HG03064 (cell line): ENCODE measurements at regions not wholly inside any gene's neighbourhood (a gene's known extent, or its start where the extent isn't known, plus 50 kb on each side); places are given as distances from the start of the nearest gene placed in this dataset.

Experiments used
- ATAC-seq: cut with Tn5 transposase; IDR thresholded peaks from one replicate; pipeline ENCODE4 v1.9.1; 2021; ENCODE audit warnings: low read depth; ENCODE audit not compliant: unreplicated experiment

DNA sequence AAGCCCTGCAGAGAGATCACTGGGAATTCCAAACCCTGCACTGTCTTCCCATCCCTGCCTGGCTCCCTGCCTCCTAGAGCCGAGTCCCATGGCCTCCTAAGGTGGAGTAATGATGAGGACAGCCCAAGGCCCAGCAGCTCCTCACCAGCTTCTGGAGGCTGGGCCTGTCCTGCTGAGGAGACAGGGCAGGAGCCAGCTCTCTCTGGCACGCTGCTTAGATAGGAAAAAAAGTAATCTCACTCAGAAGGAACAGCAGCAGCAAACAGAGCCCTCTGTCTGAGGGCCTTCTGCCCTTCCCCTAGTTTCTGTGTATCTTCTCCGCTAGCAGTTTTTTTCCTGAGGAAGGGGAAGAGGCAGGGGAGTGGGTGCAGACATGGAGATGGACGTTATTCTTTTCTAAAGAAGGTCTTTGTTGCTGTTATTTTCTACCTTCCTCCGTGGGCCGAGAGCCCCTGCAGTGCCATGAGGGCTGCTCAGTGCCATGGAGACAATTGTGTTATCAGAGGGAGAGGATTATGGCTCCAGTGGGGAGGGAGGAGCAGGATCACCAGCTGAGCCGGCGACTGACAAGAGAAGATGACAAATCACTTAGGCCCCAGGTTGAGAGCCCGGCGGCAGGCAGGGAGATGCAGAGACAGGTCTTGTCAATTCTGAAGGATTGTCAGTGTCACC is 315.3 kb downstream of the BUD13 start:
- no peak for ATAC-seq

DNA sequence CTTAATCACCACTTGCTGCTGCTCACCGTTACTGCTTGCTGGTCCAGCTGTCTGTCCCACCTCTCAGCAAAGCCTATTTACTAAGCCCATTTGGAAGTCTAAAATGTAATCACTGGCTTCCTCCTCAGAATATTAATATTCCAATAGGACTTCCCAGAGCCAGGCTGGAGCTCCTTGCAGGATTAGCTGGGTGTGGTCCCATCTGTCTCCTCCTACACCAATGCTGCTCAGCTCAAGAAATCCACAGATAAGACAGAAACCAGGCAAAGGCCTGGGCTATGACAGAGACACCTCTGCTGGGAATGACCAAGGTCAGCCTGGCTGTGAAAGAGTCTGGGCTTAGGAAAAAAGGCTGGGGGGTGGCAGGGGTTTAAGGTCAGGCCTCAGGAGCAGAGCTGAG is 317.8 kb downstream of the BUD13 start:
- no peak for ATAC-seq

GRCh38 chr11:116454020-116454645 is 318.7 kb downstream of the BUD13 start:
- no peak for ATAC-seq

DNA sequence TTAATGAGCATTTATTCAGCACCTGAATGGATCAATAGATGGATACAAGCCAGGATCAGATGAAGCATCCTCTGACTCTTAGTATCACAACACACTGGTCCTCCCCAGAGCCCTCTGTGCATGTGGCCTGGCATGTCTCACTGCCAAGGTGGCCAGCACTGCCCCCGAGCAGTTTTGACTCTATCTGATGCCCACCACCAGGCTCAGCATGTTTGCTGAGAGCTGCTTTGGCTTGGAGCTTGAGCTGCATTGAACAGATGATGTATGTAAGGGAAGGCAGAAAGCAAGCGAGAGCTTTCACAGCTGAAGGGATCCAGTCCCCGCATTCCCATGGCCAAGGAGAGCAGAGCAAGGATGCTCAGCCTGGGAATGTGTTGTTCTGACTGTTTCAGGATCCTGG is 320.3 kb downstream of the BUD13 start:
- ATAC-seq: no peak

DNA sequence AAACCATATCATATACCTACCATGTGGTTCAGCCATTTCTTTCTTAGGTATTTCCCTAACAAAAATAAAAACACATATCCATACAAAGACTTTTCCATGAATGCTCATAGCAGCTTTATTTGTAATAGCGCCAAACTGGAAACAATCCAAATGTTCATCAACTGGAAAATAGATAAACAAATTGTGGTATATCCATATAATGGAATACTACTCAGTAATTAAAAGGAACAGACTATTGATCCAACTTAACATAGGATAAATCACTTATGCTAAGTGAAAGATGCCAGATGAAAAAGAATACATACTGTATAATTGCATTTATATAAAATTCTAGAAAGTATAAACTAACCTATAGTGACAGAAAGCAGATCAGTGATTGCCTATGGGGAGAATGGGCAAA is 323.3 kb downstream of the BUD13 start:
- no peak for ATAC-seq

GRCh38 chr11:116446048-116446941 is 326.5 kb downstream of the BUD13 start:
- no peak for ATAC-seq

DNA sequence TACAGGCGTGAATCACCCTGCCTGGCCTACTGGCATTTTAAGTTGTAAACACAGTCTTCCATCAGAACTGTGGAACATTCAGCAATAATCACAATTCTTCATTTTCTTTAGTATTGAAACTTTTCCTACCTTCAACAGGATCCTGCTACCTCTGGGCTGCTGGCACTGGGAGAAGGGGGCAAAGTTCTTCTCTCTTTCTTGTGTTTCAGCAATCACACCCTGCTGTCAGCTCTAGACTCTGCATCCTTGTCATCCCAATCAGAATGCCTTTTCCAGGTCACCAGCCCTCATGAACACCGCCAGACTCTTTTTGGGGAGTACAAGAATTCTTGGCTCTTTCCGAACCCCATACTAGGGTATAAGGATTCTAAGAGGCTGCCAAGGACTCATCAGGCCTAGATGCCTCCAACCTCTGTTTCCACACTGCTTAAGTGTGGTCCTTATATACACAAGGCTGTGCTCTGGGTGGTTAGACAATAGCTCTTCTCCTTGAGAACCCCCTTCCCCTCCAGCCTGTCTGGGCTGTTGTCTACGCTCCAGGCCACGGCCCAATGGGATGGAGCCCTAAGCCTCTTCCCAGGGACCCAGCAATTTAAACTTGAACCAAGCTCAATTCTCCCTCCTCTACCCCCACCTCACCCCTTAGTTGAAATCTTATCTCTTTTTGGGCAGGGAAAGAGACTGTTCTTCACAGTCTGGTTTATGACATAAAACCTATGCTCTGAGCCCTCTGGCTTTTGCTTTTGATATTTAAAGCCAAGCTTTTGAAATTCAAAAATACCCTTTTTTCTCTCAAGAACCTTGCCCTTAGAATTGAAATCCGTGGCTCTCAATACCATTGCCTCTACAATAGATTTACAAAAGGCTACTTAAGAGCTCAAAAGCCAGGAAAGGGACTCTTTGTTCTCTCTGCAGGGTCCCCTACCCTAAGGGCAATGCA is 327.4 kb downstream of the BUD13 start:
- ATAC-seq: no peak

DNA sequence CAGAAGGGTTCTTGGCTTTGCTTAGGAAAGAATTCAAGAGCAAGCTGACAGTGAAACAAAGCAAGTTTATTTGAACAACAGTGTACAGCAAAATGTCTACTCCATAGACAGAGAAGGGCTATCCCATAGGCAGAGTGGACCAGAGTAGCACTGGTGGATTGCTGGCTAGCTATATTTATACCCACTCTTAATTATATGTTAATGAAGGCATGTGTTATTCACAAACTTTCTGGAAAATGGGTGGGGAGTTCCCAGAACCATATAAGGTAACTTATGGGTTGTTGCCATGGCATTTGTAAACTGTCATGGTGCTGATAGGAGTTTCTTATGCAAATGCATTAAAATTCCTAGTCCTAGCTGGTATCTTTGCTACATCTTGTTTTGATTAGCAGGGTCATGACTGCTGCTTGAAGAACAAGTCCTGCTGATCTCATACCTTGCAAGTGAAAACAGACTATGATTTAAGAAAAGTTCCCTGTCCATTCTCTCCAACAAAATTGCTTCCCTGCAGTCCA is 330.5 kb downstream of the BUD13 start:
- no peak for ATAC-seq

DNA sequence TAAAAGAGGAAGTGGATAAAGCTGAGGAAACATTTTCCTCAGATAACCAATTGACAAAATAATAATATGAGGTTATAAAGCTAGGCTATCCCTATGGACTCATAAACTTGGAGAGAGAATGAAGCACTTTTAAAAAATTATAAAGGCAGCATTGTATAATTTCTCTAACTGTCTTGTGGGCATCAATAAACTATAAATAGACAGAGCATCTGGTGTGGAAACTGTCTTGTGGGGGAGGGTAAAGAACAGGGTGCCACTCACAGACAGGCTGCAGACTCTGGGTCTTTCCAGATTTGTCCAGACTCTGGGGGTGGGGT is 333.5 kb downstream of the BUD13 start:
- no peak for ATAC-seq

GRCh38 chr11:116438651-116439360 is 334.0 kb downstream of the BUD13 start:
- no peak for ATAC-seq

GRCh38 chr11:116434986-116435385 is 337.8 kb downstream of the BUD13 start:
- no peak for ATAC-seq

DNA sequence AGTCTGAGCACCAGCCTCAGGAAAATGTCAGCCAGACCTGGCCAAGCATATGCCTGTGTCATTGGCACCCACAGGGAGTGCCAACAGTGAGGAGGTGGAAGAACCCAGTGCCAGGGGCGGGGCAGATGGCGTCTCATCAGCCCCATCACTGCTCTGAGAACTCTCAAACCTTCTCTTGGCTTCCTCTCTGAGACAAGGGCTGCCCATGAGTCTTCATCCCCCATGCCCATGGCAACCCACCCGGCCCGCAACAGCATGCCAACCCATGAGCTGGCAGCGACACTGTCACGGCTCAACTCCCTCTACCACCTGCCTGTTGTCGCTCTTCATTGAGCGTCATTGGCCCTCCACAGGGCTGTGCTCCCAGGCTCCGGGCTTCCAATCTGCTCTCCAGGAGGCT is 340.5 kb downstream of the BUD13 start:
- no peak for ATAC-seq

GRCh38 chr11:116431842-116432241 is 340.9 kb downstream of the BUD13 start:
- ATAC-seq: no peak

- no peak for ATAC-seq
Measured at GRCh38 chr11:116428638-116428975, 344.2 kb downstream of the BUD13 start.

DNA sequence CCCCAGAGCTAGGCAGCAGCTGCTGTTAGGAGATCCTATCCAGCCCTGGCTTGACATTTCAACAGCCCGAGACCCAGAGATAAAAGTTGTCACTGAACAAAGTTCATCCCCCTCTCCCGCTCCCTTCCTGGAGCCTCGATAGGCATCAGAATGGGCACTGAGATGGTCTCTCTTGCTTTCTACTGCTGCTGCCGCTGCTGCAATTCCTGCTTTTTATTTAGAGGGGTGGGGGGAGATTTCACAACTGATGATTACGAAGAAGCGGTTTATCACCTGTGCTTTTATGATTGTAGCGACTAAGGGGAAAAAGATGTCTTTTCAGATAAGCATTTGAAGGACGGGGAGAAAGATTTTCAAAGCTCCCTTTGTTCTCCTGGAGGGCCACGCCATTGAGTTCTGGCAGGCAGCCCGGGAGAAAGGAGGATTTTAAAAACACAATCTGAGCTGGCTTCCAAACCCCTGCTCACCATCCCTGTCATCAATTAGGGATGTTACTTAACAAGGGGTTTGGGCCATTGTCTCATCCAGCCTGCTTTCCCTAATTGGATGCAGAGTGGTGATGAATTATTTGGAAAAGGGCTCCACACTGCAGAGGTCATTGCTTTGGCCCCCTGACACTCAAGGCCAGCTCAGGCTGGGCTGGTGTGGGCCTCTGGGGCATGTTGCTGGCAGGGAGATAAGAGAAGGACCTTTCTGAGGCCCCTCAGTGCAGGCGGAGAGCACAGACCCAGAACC is 344.7 kb downstream of the BUD13 start:
- ATAC-seq: no peak

GRCh38 chr11:116427337-116427902 is 345.4 kb downstream of the BUD13 start:
- ATAC-seq: no peak

GRCh38 chr11:116426761-116427160 is 346.0 kb downstream of the BUD13 start:
- ATAC-seq: no peak

GRCh38 chr11:116424615-116425261 is 348.0 kb downstream of the BUD13 start:
- no peak for ATAC-seq
